K562 (cell line): ENCODE measurements at regions not wholly inside any gene's neighbourhood (a gene's known extent, or its start where the extent isn't known, plus 50 kb on each side); places are given as distances from the start of the nearest gene placed in this dataset.
A peak's percentile ranks its signal among the peaks of the same experiment; 100 is the strongest.

Experiments used
- ATAC-seq: fragments of 200-7000 bp; cut with Tn5 transposase; 3 replicates; pipeline ENCODE4 v1.9.1; 2020; ENCODE audit warnings: moderate library complexity
- BruUV-seq: library from RNA; stranded (reverse); fragments of 400-500 nt; replicated peaks from 2 replicates; lab custom pipeline; 2021; lab: Mats Ljungman, UMichigan
- CTCF ChIA-PET: fragments of 300-600 bp; formaldehyde crosslinking; extraction: SDS; loops from one replicate; lab custom pipeline; 2021; ENCODE audit warnings: low intra/inter-chr PET ratio; lab: Yijun Ruan, JAX
- POLR2A ChIA-PET: fragments of 300-600, 350-650 bp; sonication (Branson Sonifier 250); formaldehyde crosslinking; extraction: SDS; loops from one replicate; lab custom pipeline; 2021; ENCODE audit warnings: antibody characterized with exemption, inconsistent platforms; lab: Yijun Ruan, JAX
- DNase-seq, 4 experiments: peaks; one replicate each; pipeline versions ENCODE4 v3.0.0 to v3.0.0-alpha.2; 2011 to 2018; ENCODE audit warnings: low spot score in 3 of 4, mixed read lengths in 3 of 4; ENCODE audit errors: extremely low read depth in 1 of 4
- FAIRE-seq: peaks from 2 replicates; lab custom pipeline; 2011; peaks lifted over from hg19 to GRCh38; lab: Jason Lieb, UNC
- H2AFZ ChIP-seq: 2 replicates; pipeline ENCODE4 v1.6.0; 2011; ENCODE audit warnings: low read depth, low read length, control low read depth, inconsistent platforms
- H3K27ac ChIP-seq: fragments of 200-600 bp; 3 replicates; pipeline ENCODE4 v1.8.0; 2011; ENCODE audit warnings: low read depth, mild to moderate bottlenecking, control low read depth, inconsistent platforms, low read length, moderate library complexity, mixed read lengths; ENCODE audit errors: extremely low read depth
- H3K27me3 ChIP-seq, 2 experiments: fragments of 300-600 bp in 1 of 2; 2 replicates in 1 of 2; 3 replicates in 1 of 2; pipeline versions ENCODE4 v1.6.0 to v1.8.0; 2011; ENCODE audit warnings: inconsistent platforms in 2 of 2, low read length in 2 of 2, mild to moderate bottlenecking in 1 of 2, mixed read lengths in 1 of 2, moderate library complexity in 1 of 2; ENCODE audit not compliant: control insufficient read depth in 2 of 2, insufficient read depth in 2 of 2
- H3K36me3 ChIP-seq: fragments of 300-600 bp; 3 replicates; pipeline ENCODE4 v1.8.0; 2011; ENCODE audit warnings: mild to moderate bottlenecking, low read length, inconsistent platforms; ENCODE audit not compliant: control insufficient read depth, insufficient read depth
- H3K4me1 ChIP-seq, 2 experiments: fragments of 200-600 bp in 1 of 2; replicated peaks in 1 of 2; 2 replicates in 1 of 2; 3 replicates in 1 of 2; pipeline versions ENCODE4 v1.5.1 to v1.8.0; 2011; ENCODE audit warnings: inconsistent platforms in 2 of 2, low read length in 2 of 2, mild to moderate bottlenecking in 1 of 2, mixed read lengths in 1 of 2, moderate library complexity in 1 of 2; ENCODE audit not compliant: control insufficient read depth in 2 of 2, insufficient read depth in 2 of 2
- H3K4me2 ChIP-seq: 2 replicates; pipeline ENCODE4 v1.6.1; 2011; ENCODE audit warnings: low read length, control low read depth, inconsistent platforms, mixed read lengths; ENCODE audit not compliant: insufficient read depth
- H3K4me3 ChIP-seq: fragments of 200-600 bp; sonication (generic), shearing (Covaris generic); 2 replicates; pipeline ENCODE4 v1.5.1; 2016; ENCODE audit warnings: control low read depth, inconsistent platforms
- H3K79me2 ChIP-seq: fragments of 200-600 bp; 3 replicates; pipeline ENCODE4 v1.8.0; 2011; ENCODE audit warnings: low read length, inconsistent platforms; ENCODE audit not compliant: control insufficient read depth, insufficient read depth
- H3K9ac ChIP-seq, 2 experiments: 2 replicates each; pipeline versions ENCODE4 v1.6.0 to v1.6.1; 2011; ENCODE audit warnings: low read depth in 2 of 2, low read length in 2 of 2, control low read depth in 1 of 2, inconsistent platforms in 1 of 2, mild to moderate bottlenecking in 1 of 2, mixed read lengths in 1 of 2; ENCODE audit not compliant: insufficient read depth in 1 of 2
- H3K9me1 ChIP-seq: one replicate; pipeline ENCODE4 v1.6.0; 2011; ENCODE audit warnings: inconsistent platforms, mild to moderate bottlenecking, low read length, moderate library complexity; ENCODE audit not compliant: control insufficient read depth, insufficient read depth
- H3K9me3 ChIP-seq: replicated peaks from 2 replicates; pipeline ENCODE4 v1.5.1; 2011; ENCODE audit warnings: low read depth, low read length, inconsistent platforms; ENCODE audit not compliant: control insufficient read depth, insufficient read depth
- H4K20me1 ChIP-seq: replicated peaks from 2 replicates; pipeline ENCODE4 v1.6.1; 2011; ENCODE audit warnings: low read length, inconsistent platforms, mixed read lengths; ENCODE audit not compliant: control insufficient read depth, insufficient read depth
- ARHGAP35 ChIP-seq: fragments of 450-650 bp; IDR thresholded peaks from 2 replicates; pipeline ENCODE4 v1.6.1; 2018; ENCODE audit not compliant: partially characterized antibody
- CREB3L1 ChIP-seq: fragments of 450-650 bp; IDR thresholded peaks from 2 replicates; pipeline ENCODE4 v1.6.1; 2014; ENCODE audit warnings: low read depth, mild to moderate bottlenecking, moderate library complexity, borderline replicate concordance
- E2F3 ChIP-seq: fragments of 250-450 bp; sonication (Bioruptor Pico); IDR thresholded peaks from 2 replicates; pipeline ENCODE4 v1.4.0; 2020; ENCODE audit warnings: mild to moderate bottlenecking
- FOSL1 ChIP-seq: fragments of 200-800 bp; sonication (Bioruptor generic); conservative IDR thresholded peaks from 2 replicates; pipeline ENCODE4 v1.6.1; 2016; ENCODE audit warnings: missing genetic modification characterization, missing compliant biosample characterization
- GTF2F1 ChIP-seq: IDR thresholded peaks from 2 replicates; pipeline ENCODE4 v1.6.1; 2011; ENCODE audit warnings: low read depth, low read length, improper control_type of control experiment
- MEIS2 ChIP-seq: fragments of 450-650 bp; IDR thresholded peaks from 2 replicates; pipeline ENCODE4 v1.6.1; 2014; ENCODE audit warnings: mild to moderate bottlenecking; ENCODE audit not compliant: partially characterized antibody
- NFYB ChIP-seq: IDR thresholded peaks from 2 replicates; pipeline ENCODE4 v1.6.1; 2011; ENCODE audit warnings: mild to moderate bottlenecking, moderate library complexity; ENCODE audit not compliant: insufficient read length; ENCODE audit errors: extremely low read depth
- PBX2 ChIP-seq, 2 experiments: IDR thresholded peaks in 1 of 2; conservative IDR thresholded peaks in 1 of 2; 2 replicates each; pipeline ENCODE4 v1.6.1; 2016; ENCODE audit warnings: low read depth in 2 of 2, mild to moderate bottlenecking in 1 of 2, missing compliant biosample characterization in 1 of 2, missing genetic modification characterization in 1 of 2, moderate library complexity in 1 of 2
- RAD21 ChIP-seq, 2 experiments: fragments of 250-450 bp in 1 of 2; fragments of 450-650 bp in 1 of 2; sonication (Bioruptor Pico) in 1 of 2; formaldehyde crosslinking in 1 of 2; IDR thresholded peaks in 1 of 2; conservative IDR thresholded peaks in 1 of 2; 2 replicates each; pipeline versions ENCODE4 v1.4.0 to v1.8.0; 2020 to 2022; ENCODE audit warnings: mild to moderate bottlenecking in 2 of 2, moderate library complexity in 1 of 2
- RB1 ChIP-seq: fragments of 450-650 bp; IDR thresholded peaks from 2 replicates; pipeline ENCODE4 v1.6.1; 2017; ENCODE audit warnings: low read depth, mild to moderate bottlenecking
- SIX5 ChIP-seq, 2 experiments: IDR thresholded peaks; 2 replicates each; pipeline ENCODE4 v1.6.1; 2011; ENCODE audit warnings: low read length in 2 of 2, borderline replicate concordance in 1 of 2, low read depth in 1 of 2, mild to moderate bottlenecking in 1 of 2, moderate library complexity in 1 of 2; ENCODE audit not compliant: insufficient read depth in 1 of 2
- TFAP4 ChIP-seq: sonication (generic); formaldehyde crosslinking; IDR thresholded peaks from 2 replicates; pipeline ENCODE4 v1.8.0; 2022; ENCODE audit warnings: missing genetic modification reagents, mild to moderate bottlenecking, moderate library complexity, borderline replicate concordance
- TRIM28 ChIP-seq: fragments of 450-650 bp; IDR thresholded peaks from 2 replicates; pipeline ENCODE4 v1.6.1; 2017
- USF2 ChIP-seq: sonication (generic); formaldehyde crosslinking; IDR thresholded peaks from 2 replicates; pipeline ENCODE4 v1.5.0; 2020; ENCODE audit warnings: missing genetic modification reagents
- ZNF239 ChIP-seq: fragments of 250-450 bp; sonication (Bioruptor Pico); IDR thresholded peaks from 2 replicates; pipeline ENCODE4 v1.4.0; 2020; ENCODE audit warnings: mild to moderate bottlenecking
- ZNF431 ChIP-seq: sonication (generic); formaldehyde crosslinking; IDR thresholded peaks from 2 replicates; pipeline ENCODE4 v1.8.0; 2022; ENCODE audit warnings: mild to moderate bottlenecking, missing genetic modification reagents
- ZNF75A ChIP-seq: fragments of 450-650 bp; formaldehyde crosslinking; IDR thresholded peaks from 2 replicates; pipeline ENCODE4 v1.4.0; 2020; ENCODE audit warnings: mild to moderate bottlenecking
- WGBS: fragments of 100-300 bp; shearing (Covaris generic); methylation state at CpG from one replicate; pipeline ENCODE4 v1.1.6; 2016; ENCODE audit warnings: low coverage, mixed read lengths; ENCODE audit not compliant: insufficient coverage; ENCODE audit errors: missing lambda C conversion rate; 5-methylcytosine and 5-hydroxymethylcytosine counted together
- in situ Hi-C: fragments of 300-500 bp; cut with MboI; formaldehyde crosslinking; loops from 4 replicates; pipeline ENCODE4 v1.15.0; 2018; ENCODE audit warnings: inconsistent platforms, mixed read lengths
- intact Hi-C: fragments of 100-400 bp; cut with micrococcal nuclease; formaldehyde crosslinking; loops from 2 replicates; pipeline ENCODE4 v1.14.2; 2022

GRCh38 chr1:82775406-82776000, 974.8 kb downstream of the ADGRL2 start:
- BruUV-seq: TSS peak; percentile 62
- H3K27me3 ChIP-seq: no peaks in the 10 kb centered on the region
- FAIRE-seq (peak; percentile 82), DNase-seq (peak; percentile 45 to 63 (median 50)), ATAC-seq (peak; percentile 87)
- no peak overlapping the region for H3K9ac ChIP-seq
- H3K4me2 ChIP-seq: no peak overlapping the region
- ChIA-PET CTCF (no interaction called here), POLR2A (no interaction called here)
- H4K20me1 ChIP-seq: no peaks in the 10 kb centered on the region
- H3K9me3 ChIP-seq: no peaks in the 10 kb centered on the region
- no peaks in the 10 kb centered on the region for H3K79me2 ChIP-seq
- H3K9me1 ChIP-seq: no peaks in the 10 kb centered on the region
- 22% methylated on average over 11 of the region's 12 CpGs for WGBS
- intact Hi-C loops: no loop called here
- H3K4me3 ChIP-seq: no peak overlapping the region
- H3K4me1 ChIP-seq: no peaks in the 10 kb centered on the region
- no peaks in the 10 kb centered on the region for H3K36me3 ChIP-seq
- no peak overlapping the region for H3K27ac ChIP-seq
- in situ Hi-C loops: no loop called here
- H2AFZ ChIP-seq: no peak overlapping the region
- TF ChIP-seq USF2 (CRISPR knock-in tag) (no peak), ZNF239 (CRISPR knock-in tag) (no peak), FOSL1 (tag) (no peak), ARHGAP35 (no peak), RAD21 (CRISPR knock-in tag; conservative IDR thresholded peaks at IDR 0.05 in 1 of 2, IDR thresholded peaks at IDR 0.05 in 1 of 2) (peak; percentile 24 to 51; a peak in 2 of 4 replicates), NFYB (no peak), MEIS2 (peak; percentile 57), RB1 (peak; percentile 82), TFAP4 (CRISPR knock-in tag) (no peak), CREB3L1 (no peak), ZNF431 (CRISPR knock-in tag) (no peak), E2F3 (CRISPR knock-in tag) (0 out of 2 replicates have a peak, but pooled peaks have one; percentile 35), GTF2F1 (no peak), TRIM28 (no peak), PBX2 (CRISPR knock-in tag; IDR thresholded peaks at IDR 0.05; ENCODE audit: low read depth) (no peak), PBX2 (tag; conservative IDR thresholded peaks at IDR 0.05; ENCODE audit: low read depth) (peak; percentile 73), SIX5 (IDR thresholded peaks at IDR 0.05; ENCODE audit: borderline replicate concordance in 1 of 2, insufficient read depth in 1 of 2, low read depth in 1 of 2, low read length in 2 of 2) (no peak), ZNF75A (CRISPR knock-in tag) (no peak)
